H1 (cell line): ENCODE measurements at regions not wholly inside any gene's neighbourhood (a gene's known extent, or its start where the extent isn't known, plus 50 kb on each side); places are given as distances from the start of the nearest gene placed in this dataset.

Experiments
- BACH1 ChIP-seq: IDR thresholded peaks from 2 replicates; pipeline ENCODE4 v1.6.1; 2012; ENCODE audit warnings: low read length, improper control_type of control experiment
- JUND ChIP-seq: IDR thresholded peaks from 2 replicates; pipeline ENCODE4 v1.6.1; 2011; ENCODE audit warnings: mild to moderate bottlenecking, improper control_type of control experiment, low read length
- NANOG ChIP-seq: IDR thresholded peaks from 2 replicates; pipeline ENCODE4 v1.6.1; 2011; ENCODE audit warnings: low read length, low read depth, mild to moderate bottlenecking, inconsistent platforms; ENCODE audit not compliant: insufficient read depth, poor library complexity, severe bottlenecking
- TAF7 ChIP-seq: optimal IDR thresholded peaks from 2 replicates; pipeline ENCODE3; 2011; ENCODE audit warnings: low read depth, mild to moderate bottlenecking, inconsistent platforms, low read length, moderate library complexity, borderline replicate concordance
- ZNF274 ChIP-seq: IDR thresholded peaks from 2 replicates; pipeline ENCODE4 v1.7.0; 2012; ENCODE audit warnings: low read length, borderline replicate concordance; ENCODE audit errors: extremely low read depth

DNA sequence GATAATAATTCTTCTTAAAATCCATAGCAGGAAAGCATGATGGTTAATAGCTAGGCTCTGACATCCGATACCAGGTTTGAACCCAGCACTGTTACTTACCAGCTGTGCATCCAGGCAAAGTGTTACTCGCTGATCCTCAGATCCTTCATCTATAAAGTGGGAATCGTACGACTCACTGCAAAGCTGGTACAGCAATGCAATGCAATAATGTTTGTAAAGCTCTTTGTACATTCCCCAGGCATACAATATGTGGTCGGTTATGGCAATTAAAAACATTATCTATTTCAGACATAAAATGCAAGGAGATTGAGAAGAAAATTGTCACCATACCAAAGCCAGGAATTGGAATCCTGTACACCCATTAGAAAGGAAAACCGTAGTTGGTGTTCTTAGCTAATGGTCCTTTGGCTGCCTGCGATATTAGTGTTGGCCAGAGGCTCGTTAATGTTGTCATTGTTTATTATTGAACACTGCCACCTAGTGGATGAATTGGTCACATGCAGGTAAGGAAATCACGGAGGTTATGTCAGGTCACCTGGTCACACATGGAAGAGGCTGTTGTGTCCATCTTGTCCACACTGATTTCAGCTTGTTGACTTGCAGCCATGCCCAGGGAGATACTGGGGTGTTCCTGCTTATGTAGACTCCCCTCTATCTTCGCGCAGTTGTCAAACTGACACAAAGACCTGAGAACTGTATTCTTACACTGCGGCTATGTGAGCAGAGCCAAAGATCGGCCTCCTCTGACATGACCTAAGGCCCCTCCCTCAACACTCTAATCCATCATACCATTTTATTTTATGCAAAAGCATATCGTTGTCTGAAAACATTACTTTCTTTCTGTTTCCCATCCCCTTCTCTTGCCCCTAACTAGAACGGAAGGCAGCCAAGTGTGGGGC is 87.5 kb upstream of the PPP2R2B start (continued):
- TF ChIP-seq TAF7, result no peak
- TF ChIP-seq BACH1, result no peak
- no peak for TF ChIP-seq JUND
- TF ChIP-seq ZNF274, result no peak
- TF ChIP-seq NANOG, result no peak
- TF ChIP-seq, all 59 proteins: peak for 3
